ENCODE measurements at regions not wholly inside any gene's neighbourhood (a gene's known extent, or its start where the extent isn't known, plus 50 kb on each side); places are given as distances from the start of the nearest gene placed in this dataset.
A peak's percentile ranks its signal among the peaks of the same experiment; 100 is the strongest.

DNA sequence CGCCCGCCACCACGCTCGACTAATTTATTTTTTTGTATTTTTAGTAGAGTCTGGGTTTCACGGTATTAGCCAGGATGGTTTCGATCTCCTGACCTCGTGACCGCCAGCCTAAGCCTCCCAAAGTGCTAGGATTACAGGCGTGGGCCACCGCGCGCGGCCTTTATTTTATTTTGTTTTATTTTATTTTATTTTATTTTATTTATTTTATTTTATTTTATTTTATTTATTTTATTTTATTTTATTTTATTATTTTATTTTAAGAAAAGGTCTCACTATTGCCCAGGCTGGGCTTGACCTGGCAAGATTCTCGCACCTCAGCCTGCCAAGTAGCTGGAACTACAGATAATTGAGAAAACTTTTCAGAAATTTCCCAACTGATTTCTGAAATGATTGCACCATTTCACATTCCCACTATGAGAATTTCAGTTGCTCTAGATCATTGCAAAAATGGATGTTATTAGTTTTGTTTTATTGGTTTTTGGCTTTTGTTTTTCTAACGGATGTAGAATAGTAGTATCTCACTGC lies 358.3 kb downstream of the SLC6A15 start:
- H3K9ac ChIP-seq (ENCODE audit: low read length in 2 of 2): no peak overlapping the region
- no peaks in the 10 kb centered on the region for H3K36me3 ChIP-seq (ENCODE audit: control insufficient read depth in 2 of 2, insufficient read depth in 2 of 2, low read length in 2 of 2)
- no peaks in the 10 kb centered on the region for H3K27me3 ChIP-seq (ENCODE audit: control insufficient read depth in 1 of 2, insufficient read depth in 2 of 2, low read length in 2 of 2)
- no peaks in the 10 kb centered on the region for H3K9me3 ChIP-seq (ENCODE audit: control insufficient read depth in 2 of 2, low read length in 2 of 2)
- H3K4me3 ChIP-seq (ENCODE audit: low read length in 2 of 2): no peak overlapping the region
- no peaks in the 10 kb centered on the region for H3K4me1 ChIP-seq (ENCODE audit: control insufficient read depth, insufficient read depth, low read length)
- no peak overlapping the region for H3K27ac ChIP-seq (ENCODE audit: low read length)

DNA sequence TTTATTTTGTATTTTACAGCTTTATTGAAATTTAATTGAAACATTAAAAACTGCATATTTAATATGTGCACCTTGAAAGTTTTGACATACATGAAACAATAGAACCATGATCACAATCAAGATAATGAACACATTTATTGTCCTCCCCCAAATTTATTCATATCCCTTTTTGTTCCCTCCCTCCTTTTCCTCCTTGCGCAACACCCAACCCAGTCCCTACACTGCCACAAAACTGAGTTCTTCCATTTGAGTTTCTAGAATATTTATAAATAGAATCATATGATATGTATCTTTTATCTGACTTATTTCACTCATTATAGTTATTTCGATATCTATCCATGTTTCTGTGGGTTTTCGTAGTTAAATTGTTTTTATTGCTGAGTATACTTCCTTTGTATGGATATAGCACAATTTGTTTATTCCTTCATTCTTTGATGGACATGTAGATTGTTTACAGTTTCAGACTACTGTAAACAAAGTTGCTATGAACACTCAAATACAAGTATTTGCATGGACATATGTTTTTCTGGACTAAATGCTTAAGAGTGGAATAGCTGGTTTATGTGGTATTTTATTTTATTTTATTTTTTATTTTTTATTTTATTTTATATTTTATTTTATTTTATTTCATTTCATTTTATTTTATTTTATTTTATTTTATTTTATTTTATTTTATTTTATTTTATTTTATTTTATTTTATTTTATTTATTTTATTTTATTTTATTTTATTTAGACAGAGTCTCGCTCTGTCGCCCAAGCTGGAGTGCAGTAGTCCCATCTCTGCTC lies 359.1 kb downstream of the SLC6A15 start:
- H3K36me3 ChIP-seq (ENCODE audit: control insufficient read depth in 2 of 2, insufficient read depth in 2 of 2, low read length in 2 of 2): no peaks in the 10 kb centered on the region
- H3K4me3 ChIP-seq (ENCODE audit: low read length in 2 of 2): no peak overlapping the region
- no peaks in the 10 kb centered on the region for H3K9me3 ChIP-seq (ENCODE audit: control insufficient read depth in 2 of 2, low read length in 2 of 2)
- H3K27me3 ChIP-seq (ENCODE audit: control insufficient read depth in 1 of 2, insufficient read depth in 2 of 2, low read length in 2 of 2): no peaks in the 10 kb centered on the region
- no peak overlapping the region for H3K9ac ChIP-seq (ENCODE audit: low read length in 2 of 2)
- no peak overlapping the region for H3K27ac ChIP-seq (ENCODE audit: low read length)
- no peaks in the 10 kb centered on the region for H3K4me1 ChIP-seq (ENCODE audit: control insufficient read depth, insufficient read depth, low read length)

- H3K27ac ChIP-seq (ENCODE audit: low read length): no peak overlapping the region
- H3K4me1 ChIP-seq (ENCODE audit: control insufficient read depth, insufficient read depth, low read length): no peaks in the 10 kb centered on the region
- H3K9ac ChIP-seq (ENCODE audit: low read length in 2 of 2): no peak overlapping the region
- H3K27me3 ChIP-seq (ENCODE audit: control insufficient read depth in 1 of 2, insufficient read depth in 2 of 2, low read length in 2 of 2): no peaks in the 10 kb centered on the region
- H3K4me3 ChIP-seq (ENCODE audit: low read length in 2 of 2): no peak overlapping the region
- H3K9me3 ChIP-seq (ENCODE audit: control insufficient read depth in 2 of 2, low read length in 2 of 2): no peaks in the 10 kb centered on the region
- H3K36me3 ChIP-seq (ENCODE audit: control insufficient read depth in 2 of 2, insufficient read depth in 2 of 2, low read length in 2 of 2): no peaks in the 10 kb centered on the region
Observed at GRCh38 chr12:84551373-84551772, 361.2 kb downstream of the SLC6A15 start.

- H3K27me3 ChIP-seq (ENCODE audit: control insufficient read depth in 1 of 2, insufficient read depth in 2 of 2, low read length in 2 of 2): no peaks in the 10 kb centered on the region
- no peak overlapping the region for H3K27ac ChIP-seq (ENCODE audit: low read length)
Observed at GRCh38 chr12:84550518-84550917, 362.1 kb downstream of the SLC6A15 start.

GRCh38 chr12:84542289-84542688 lies 370.3 kb downstream of the SLC6A15 start:
- Histone ChIP-seq H3K27me3 (ENCODE audit: control insufficient read depth in 1 of 2, insufficient read depth in 2 of 2, low read length in 2 of 2) (no peaks in the 10 kb centered on the region), H3K4me1 (ENCODE audit: control insufficient read depth, insufficient read depth, low read length) (no peaks in the 10 kb centered on the region), H3K9me3 (ENCODE audit: control insufficient read depth in 2 of 2, low read length in 2 of 2) (no peaks in the 10 kb centered on the region), H3K4me3 (ENCODE audit: low read length in 2 of 2) (no peak overlapping the region), H3K27ac (ENCODE audit: low read length) (no peak overlapping the region), H3K36me3 (ENCODE audit: control insufficient read depth in 2 of 2, insufficient read depth in 2 of 2, low read length in 2 of 2) (no peaks in the 10 kb centered on the region), H3K9ac (ENCODE audit: low read length in 2 of 2) (no peak overlapping the region)

More at GRCh38 chr12:84550518-84550917, 362.1 kb downstream of the SLC6A15 start:
- H3K9me3 ChIP-seq (ENCODE audit: control insufficient read depth in 2 of 2, low read length in 2 of 2): no peaks in the 10 kb centered on the region
- no peaks in the 10 kb centered on the region for H3K4me1 ChIP-seq (ENCODE audit: control insufficient read depth, insufficient read depth, low read length)
- H3K9ac ChIP-seq (ENCODE audit: low read length in 2 of 2): no peak overlapping the region
- H3K4me3 ChIP-seq (ENCODE audit: low read length in 2 of 2): no peak overlapping the region
- H3K36me3 ChIP-seq (ENCODE audit: control insufficient read depth in 2 of 2, insufficient read depth in 2 of 2, low read length in 2 of 2): no peaks in the 10 kb centered on the region

DNA sequence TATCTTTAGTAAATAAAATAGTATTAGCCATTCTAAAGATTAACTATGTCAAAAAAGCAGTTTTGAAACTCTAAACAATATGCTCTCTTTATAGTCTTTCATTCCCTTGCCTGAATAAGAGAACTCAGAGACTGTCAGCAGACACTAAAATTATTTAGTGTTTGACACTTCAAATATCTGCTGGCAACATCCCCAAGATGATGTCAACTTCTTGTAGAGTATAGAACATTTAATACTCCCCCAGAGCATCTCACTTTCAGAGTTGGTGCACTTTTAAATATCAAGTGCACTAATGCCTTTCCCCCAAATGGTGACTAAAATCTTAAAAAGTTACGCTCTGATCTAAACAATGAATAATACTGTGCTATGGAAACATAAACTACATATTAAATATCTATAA lies 374.9 kb downstream of the SLC6A15 start:
- Histone ChIP-seq H3K4me3 (ENCODE audit: low read length in 2 of 2) (no peak overlapping the region), H3K36me3 (ENCODE audit: control insufficient read depth in 2 of 2, insufficient read depth in 2 of 2, low read length in 2 of 2) (no peaks in the 10 kb centered on the region), H3K27me3 (ENCODE audit: control insufficient read depth in 1 of 2, insufficient read depth in 2 of 2, low read length in 2 of 2) (no peaks in the 10 kb centered on the region), H3K27ac (ENCODE audit: low read length) (no peak overlapping the region), H3K9me3 (ENCODE audit: control insufficient read depth in 2 of 2, low read length in 2 of 2) (no peaks in the 10 kb centered on the region), H3K4me1 (ENCODE audit: control insufficient read depth, insufficient read depth, low read length) (no peaks in the 10 kb centered on the region), H3K9ac (ENCODE audit: low read length in 2 of 2) (no peak overlapping the region)

GRCh38 chr12:84512751-84513150 lies 399.8 kb downstream of the SLC6A15 start:
- Histone ChIP-seq H3K9me3 (ENCODE audit: control insufficient read depth in 2 of 2, low read length in 2 of 2) (no peaks in the 10 kb centered on the region), H3K4me3 (ENCODE audit: low read length in 2 of 2) (no peak overlapping the region), H3K27ac (ENCODE audit: low read length) (no peak overlapping the region), H3K4me1 (ENCODE audit: control insufficient read depth, insufficient read depth, low read length) (peaks cover 4% of the 10 kb centered on the region), H3K27me3 (ENCODE audit: control insufficient read depth in 1 of 2, insufficient read depth in 2 of 2, low read length in 2 of 2) (no peaks in the 10 kb centered on the region), H3K36me3 (ENCODE audit: control insufficient read depth in 2 of 2, insufficient read depth in 2 of 2, low read length in 2 of 2) (no peaks in the 10 kb centered on the region), H3K9ac (ENCODE audit: low read length in 2 of 2) (no peak overlapping the region)

GRCh38 chr12:84508851-84509260 lies 403.7 kb downstream of the SLC6A15 start:
- Histone ChIP-seq H3K36me3 (ENCODE audit: control insufficient read depth in 2 of 2, insufficient read depth in 2 of 2, low read length in 2 of 2) (no peaks in the 10 kb centered on the region), H3K9me3 (ENCODE audit: control insufficient read depth in 2 of 2, low read length in 2 of 2) (no peaks in the 10 kb centered on the region), H3K4me1 (ENCODE audit: control insufficient read depth, insufficient read depth, low read length) (peaks cover 6% of the 10 kb centered on the region), H3K9ac (ENCODE audit: low read length in 2 of 2) (no peak overlapping the region), H3K4me3 (ENCODE audit: low read length in 2 of 2) (no peak overlapping the region), H3K27me3 (ENCODE audit: control insufficient read depth in 1 of 2, insufficient read depth in 2 of 2, low read length in 2 of 2) (no peaks in the 10 kb centered on the region), H3K27ac (ENCODE audit: low read length) (peak overlapping the region; percentile 50)

DNA sequence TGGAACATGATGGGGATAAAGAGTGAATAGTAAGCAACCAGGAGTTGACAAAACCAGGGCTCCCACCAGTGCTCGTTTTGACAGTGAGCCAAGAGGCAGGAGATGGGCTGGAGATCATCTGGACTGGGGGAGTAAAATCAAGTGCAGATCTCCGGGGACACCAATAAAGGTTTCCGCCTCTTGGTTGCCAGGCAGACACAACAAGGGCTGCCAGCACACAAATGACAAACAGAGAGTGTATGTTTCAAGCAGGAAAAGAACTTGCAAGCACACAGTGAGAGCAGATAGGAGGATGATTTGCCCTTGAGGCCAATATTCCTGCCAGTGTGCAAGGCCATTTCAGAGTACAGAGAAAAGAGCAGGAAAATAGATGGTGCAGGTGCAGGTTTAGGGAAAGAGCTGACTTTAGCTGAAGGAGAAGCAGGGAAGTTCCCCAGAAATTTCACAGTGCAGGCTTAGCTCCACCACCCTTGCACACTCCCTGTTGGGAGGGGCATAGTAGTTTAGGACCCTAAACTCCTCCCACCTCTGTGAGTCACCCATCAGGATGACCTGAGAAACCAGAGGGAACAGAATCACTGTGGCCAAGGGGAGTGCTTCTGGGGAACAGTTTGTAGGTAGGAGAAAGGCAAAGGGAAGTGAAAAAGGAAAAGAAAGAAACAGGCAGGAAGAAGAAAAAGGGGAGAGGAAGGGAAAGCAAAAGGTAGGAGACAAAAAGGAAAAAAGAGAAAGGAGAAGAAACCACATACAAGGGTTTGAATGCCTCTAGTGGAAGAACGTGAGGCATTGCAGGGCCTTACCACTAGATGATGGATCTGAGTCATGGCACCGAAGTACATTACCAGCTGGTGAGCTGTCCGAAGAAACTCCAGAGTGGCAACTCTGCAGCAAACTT lies 404.4 kb downstream of the SLC6A15 start:
- no peaks in the 10 kb centered on the region for H3K27me3 ChIP-seq (ENCODE audit: control insufficient read depth in 1 of 2, insufficient read depth in 2 of 2, low read length in 2 of 2)
- H3K4me3 ChIP-seq (ENCODE audit: low read length in 2 of 2): peak overlapping the region in 1 of 2 donors; percentile 23
- H3K36me3 ChIP-seq (ENCODE audit: control insufficient read depth in 2 of 2, insufficient read depth in 2 of 2, low read length in 2 of 2): no peaks in the 10 kb centered on the region
- no peaks in the 10 kb centered on the region for H3K9me3 ChIP-seq (ENCODE audit: control insufficient read depth in 2 of 2, low read length in 2 of 2)
- peak overlapping the region; percentile 50 for H3K27ac ChIP-seq (ENCODE audit: low read length)
- no peak overlapping the region for H3K9ac ChIP-seq (ENCODE audit: low read length in 2 of 2)
- H3K4me1 ChIP-seq (ENCODE audit: control insufficient read depth, insufficient read depth, low read length): peaks cover 6% of the 10 kb centered on the region

GRCh38 chr12:84506282-84506681 lies 406.3 kb downstream of the SLC6A15 start:
- Histone ChIP-seq H3K9ac (ENCODE audit: low read length in 2 of 2) (no peak overlapping the region), H3K27me3 (ENCODE audit: control insufficient read depth in 1 of 2, insufficient read depth in 2 of 2, low read length in 2 of 2) (no peaks in the 10 kb centered on the region), H3K4me1 (ENCODE audit: control insufficient read depth, insufficient read depth, low read length) (peaks cover 6% of the 10 kb centered on the region), H3K36me3 (ENCODE audit: control insufficient read depth in 2 of 2, insufficient read depth in 2 of 2, low read length in 2 of 2) (no peaks in the 10 kb centered on the region), H3K9me3 (ENCODE audit: control insufficient read depth in 2 of 2, low read length in 2 of 2) (no peaks in the 10 kb centered on the region), H3K4me3 (ENCODE audit: low read length in 2 of 2) (no peak overlapping the region), H3K27ac (ENCODE audit: low read length) (no peak overlapping the region)

All from stomach smooth muscle (tissue), 2 donors.